ENCODE measurements at regions not wholly inside any gene's neighbourhood (a gene's known extent, or its start where the extent isn't known, plus 50 kb on each side); places are given as distances from the start of the nearest gene placed in this dataset.

GRCh38 chr10:61096056-61096455 is 152.1 kb upstream of the RHOBTB1 start:
- no peaks in the 10 kb centered on the region for H3K4me1 Mint-ChIP-seq
- H3K27me3 Mint-ChIP-seq = peaks cover 3% of the 10 kb centered on the region
- H3K36me3 Mint-ChIP-seq = no peaks in the 10 kb centered on the region
- H3K4me3 Mint-ChIP-seq = no peak overlapping the region
- H3K27ac Mint-ChIP-seq = no peak overlapping the region
- H3K9me3 Mint-ChIP-seq = no peaks in the 10 kb centered on the region

- Mint-ChIP-seq H3K4me3 (no peak overlapping the region), H3K4me1 (no peaks in the 10 kb centered on the region), H3K36me3 (no peaks in the 10 kb centered on the region), H3K9me3 (no peaks in the 10 kb centered on the region), H3K27ac (no peak overlapping the region), H3K27me3 (peaks cover 5% of the 10 kb centered on the region)
Observed at GRCh38 chr10:61091531-61091930, 147.5 kb upstream of the RHOBTB1 start.

- Mint-ChIP-seq H3K36me3 (no peaks in the 10 kb centered on the region), H3K27ac (no peak overlapping the region), H3K27me3 (peaks cover 9% of the 10 kb centered on the region), H3K4me1 (no peaks in the 10 kb centered on the region), H3K9me3 (peaks cover 8% of the 10 kb centered on the region), H3K4me3 (no peak overlapping the region)
Observed at GRCh38 chr10:61089251-61089650, 145.3 kb upstream of the RHOBTB1 start.

GRCh38 chr10:61084493-61084892 is 140.5 kb upstream of the RHOBTB1 start:
- Mint-ChIP-seq H3K27me3 (peaks cover 9% of the 10 kb centered on the region), H3K27ac (no peak overlapping the region), H3K9me3 (peaks cover 13% of the 10 kb centered on the region), H3K36me3 (no peaks in the 10 kb centered on the region), H3K4me1 (no peaks in the 10 kb centered on the region), H3K4me3 (no peak overlapping the region)

- Mint-ChIP-seq H3K4me1 (no peaks in the 10 kb centered on the region), H3K27me3 (peaks cover 5% of the 10 kb centered on the region), H3K4me3 (no peak overlapping the region), H3K36me3 (no peaks in the 10 kb centered on the region), H3K9me3 (peaks cover 12% of the 10 kb centered on the region), H3K27ac (no peak overlapping the region)
Observed at GRCh38 chr10:61081301-61081700, 137.3 kb upstream of the RHOBTB1 start.

GRCh38 chr10:61078542-61079275 is 134.7 kb upstream of the RHOBTB1 start:
- H3K27ac Mint-ChIP-seq = no peak overlapping the region
- H3K4me1 Mint-ChIP-seq = no peaks in the 10 kb centered on the region
- H3K36me3 Mint-ChIP-seq = no peaks in the 10 kb centered on the region
- no peak overlapping the region for H3K4me3 Mint-ChIP-seq
- H3K9me3 Mint-ChIP-seq = peaks cover 4% of the 10 kb centered on the region
- peaks cover 2% of the 10 kb centered on the region for H3K27me3 Mint-ChIP-seq

- H3K4me3 Mint-ChIP-seq = no peak overlapping the region
- H3K27me3 Mint-ChIP-seq = peaks cover 1% of the 10 kb centered on the region
- H3K36me3 Mint-ChIP-seq = no peaks in the 10 kb centered on the region
- H3K27ac Mint-ChIP-seq = no peak overlapping the region
- no peaks in the 10 kb centered on the region for H3K4me1 Mint-ChIP-seq
- no peaks in the 10 kb centered on the region for H3K9me3 Mint-ChIP-seq
Observed at GRCh38 chr10:61076572-61077114, 132.7 kb upstream of the RHOBTB1 start.

- Mint-ChIP-seq H3K36me3 (no peaks in the 10 kb centered on the region), H3K4me3 (no peak overlapping the region), H3K27ac (no peak overlapping the region), H3K4me1 (no peaks in the 10 kb centered on the region), H3K9me3 (no peaks in the 10 kb centered on the region), H3K27me3 (peaks cover 1% of the 10 kb centered on the region)
Observed at GRCh38 chr10:61073391-61073790, 129.4 kb upstream of the RHOBTB1 start.

- Mint-ChIP-seq H3K36me3 (no peaks in the 10 kb centered on the region), H3K9me3 (no peaks in the 10 kb centered on the region), H3K4me3 (no peak overlapping the region), H3K4me1 (no peaks in the 10 kb centered on the region), H3K27me3 (no peaks in the 10 kb centered on the region), H3K27ac (no peak overlapping the region)
Observed at GRCh38 chr10:61071580-61071979, 127.6 kb upstream of the RHOBTB1 start.

GRCh38 chr10:61068471-61068870 is 124.5 kb upstream of the RHOBTB1 start:
- Mint-ChIP-seq H3K27ac (no peak overlapping the region), H3K9me3 (no peaks in the 10 kb centered on the region), H3K27me3 (no peaks in the 10 kb centered on the region), H3K4me3 (no peak overlapping the region), H3K36me3 (no peaks in the 10 kb centered on the region), H3K4me1 (no peaks in the 10 kb centered on the region)

- Mint-ChIP-seq H3K36me3 (no peaks in the 10 kb centered on the region), H3K4me3 (no peak overlapping the region), H3K4me1 (no peaks in the 10 kb centered on the region), H3K27me3 (no peaks in the 10 kb centered on the region), H3K9me3 (no peaks in the 10 kb centered on the region), H3K27ac (no peak overlapping the region)
Observed at GRCh38 chr10:61067671-61068336, 123.8 kb upstream of the RHOBTB1 start.

GRCh38 chr10:61066661-61067344 is 122.8 kb upstream of the RHOBTB1 start:
- Mint-ChIP-seq H3K9me3 (no peaks in the 10 kb centered on the region), H3K36me3 (no peaks in the 10 kb centered on the region), H3K4me3 (no peak overlapping the region), H3K27me3 (no peaks in the 10 kb centered on the region), H3K4me1 (no peaks in the 10 kb centered on the region), H3K27ac (no peak overlapping the region)

GRCh38 chr10:61065051-61065450 is 121.1 kb upstream of the RHOBTB1 start:
- H3K9me3 Mint-ChIP-seq = no peaks in the 10 kb centered on the region
- H3K27me3 Mint-ChIP-seq = no peaks in the 10 kb centered on the region
- H3K4me3 Mint-ChIP-seq = no peak overlapping the region
- no peak overlapping the region for H3K27ac Mint-ChIP-seq
- H3K36me3 Mint-ChIP-seq = no peaks in the 10 kb centered on the region
- no peaks in the 10 kb centered on the region for H3K4me1 Mint-ChIP-seq

- Mint-ChIP-seq H3K27ac (no peak overlapping the region), H3K27me3 (no peaks in the 10 kb centered on the region), H3K9me3 (no peaks in the 10 kb centered on the region), H3K36me3 (no peaks in the 10 kb centered on the region), H3K4me3 (no peak overlapping the region), H3K4me1 (no peaks in the 10 kb centered on the region)
Observed at GRCh38 chr10:61064356-61064755, 120.4 kb upstream of the RHOBTB1 start.

- H3K36me3 Mint-ChIP-seq = no peaks in the 10 kb centered on the region
- H3K4me3 Mint-ChIP-seq = no peak overlapping the region
- no peaks in the 10 kb centered on the region for H3K9me3 Mint-ChIP-seq
- no peak overlapping the region for H3K27ac Mint-ChIP-seq
- H3K4me1 Mint-ChIP-seq = no peaks in the 10 kb centered on the region
- H3K27me3 Mint-ChIP-seq = no peaks in the 10 kb centered on the region
Observed at GRCh38 chr10:61063901-61064300, 119.9 kb upstream of the RHOBTB1 start.

- no peaks in the 10 kb centered on the region for H3K27me3 Mint-ChIP-seq
- H3K4me1 Mint-ChIP-seq = no peaks in the 10 kb centered on the region
- H3K27ac Mint-ChIP-seq = no peak overlapping the region
- no peak overlapping the region for H3K4me3 Mint-ChIP-seq
- H3K9me3 Mint-ChIP-seq = no peaks in the 10 kb centered on the region
- H3K36me3 Mint-ChIP-seq = no peaks in the 10 kb centered on the region
Observed at GRCh38 chr10:61063034-61063433, 119.0 kb upstream of the RHOBTB1 start.

All from activated naive CD4-positive, alpha-beta T cell treated with anti-CD3 and anti-CD28 coated beads, Interleukin-2, amount 50 U/mL, for 24 hours (primary cell).